Activated CD8-positive, alpha-beta memory T cell treated with anti-CD3 and anti-CD28 coated beads for 4 hours (primary cell): ENCODE measurements at regions not wholly inside any gene's neighbourhood (a gene's known extent, or its start where the extent isn't known, plus 50 kb on each side); places are given as distances from the start of the nearest gene placed in this dataset.

ENCODE experiments used
- DNase-seq, 2 donors: peaks; one replicate each; pipeline ENCODE4 v3.0.0-alpha.2; 2020; ENCODE audit warnings: low read depth in 2 of 2

- DNase-seq: no peak
These were observed 71.0 kb upstream of the TAF1B start for GRCh38 chr2:9772035-9772998.

GRCh38 chr2:9772999-9773902, 70.0 kb upstream of the TAF1B start:
- DNase-seq: no peak

GRCh38 chr2:9773903-9774239, 69.4 kb upstream of the TAF1B start:
- DNase-seq: no peak

GRCh38 chr2:9774266-9774665, 69.0 kb upstream of the TAF1B start:
- DNase-seq: no peak

- DNase-seq: no peak
These were observed 67.9 kb upstream of the TAF1B start for GRCh38 chr2:9775351-9775750.

GRCh38 chr2:9775999-9776712, 67.1 kb upstream of the TAF1B start:
- DNase-seq: no peak

GRCh38 chr2:9777081-9777480, 66.2 kb upstream of the TAF1B start:
- DNase-seq: no peak

GRCh38 chr2:9778012-9778411, 65.3 kb upstream of the TAF1B start:
- DNase-seq: no peak

- DNase-seq: no peak
These were observed 64.6 kb upstream of the TAF1B start for GRCh38 chr2:9778471-9779316.

- no peak for DNase-seq
These were observed 63.5 kb upstream of the TAF1B start for GRCh38 chr2:9779596-9780264.

- no peak for DNase-seq
These were observed 62.7 kb upstream of the TAF1B start for GRCh38 chr2:9780368-9781130.

- no peak for DNase-seq
These were observed 62.0 kb upstream of the TAF1B start for GRCh38 chr2:9781252-9781651.

- DNase-seq: peak in 1 of 2 donors; percentile 66
These were observed 61.0 kb upstream of the TAF1B start for GRCh38 chr2:9782197-9782719.

- DNase-seq: no peak
These were observed 53.9 kb upstream of the TAF1B start for GRCh38 chr2:9789371-9789770.

- DNase-seq: no peak
These were observed 52.5 kb upstream of the TAF1B start for GRCh38 chr2:9790702-9791225.

GRCh38 chr2:9791711-9792110, 51.6 kb upstream of the TAF1B start:
- DNase-seq: no peak

- DNase-seq: no peak
These were observed 49.9 kb upstream of the TAF1B start for GRCh38 chr2:9793156-9793917.
